Activated CD4-positive, alpha-beta T cell treated with anti-CD3 and anti-CD28 coated beads, Interleukin-2, amount 50 U/mL, for 16 hours (primary cell): ENCODE measurements at regions not wholly inside any gene's neighbourhood (a gene's known extent, or its start where the extent isn't known, plus 50 kb on each side); places are given as distances from the start of the nearest gene placed in this dataset.
"Not testable (repeated sequence)": the region's sequence is repeated elsewhere in the genome, so short reads cannot be mapped to it uniquely, and the experiment has no call there.

Experiments used
- DNase-seq: peaks from one replicate; pipeline ENCODE4 v3.0.0-alpha.2; 2020

DNA sequence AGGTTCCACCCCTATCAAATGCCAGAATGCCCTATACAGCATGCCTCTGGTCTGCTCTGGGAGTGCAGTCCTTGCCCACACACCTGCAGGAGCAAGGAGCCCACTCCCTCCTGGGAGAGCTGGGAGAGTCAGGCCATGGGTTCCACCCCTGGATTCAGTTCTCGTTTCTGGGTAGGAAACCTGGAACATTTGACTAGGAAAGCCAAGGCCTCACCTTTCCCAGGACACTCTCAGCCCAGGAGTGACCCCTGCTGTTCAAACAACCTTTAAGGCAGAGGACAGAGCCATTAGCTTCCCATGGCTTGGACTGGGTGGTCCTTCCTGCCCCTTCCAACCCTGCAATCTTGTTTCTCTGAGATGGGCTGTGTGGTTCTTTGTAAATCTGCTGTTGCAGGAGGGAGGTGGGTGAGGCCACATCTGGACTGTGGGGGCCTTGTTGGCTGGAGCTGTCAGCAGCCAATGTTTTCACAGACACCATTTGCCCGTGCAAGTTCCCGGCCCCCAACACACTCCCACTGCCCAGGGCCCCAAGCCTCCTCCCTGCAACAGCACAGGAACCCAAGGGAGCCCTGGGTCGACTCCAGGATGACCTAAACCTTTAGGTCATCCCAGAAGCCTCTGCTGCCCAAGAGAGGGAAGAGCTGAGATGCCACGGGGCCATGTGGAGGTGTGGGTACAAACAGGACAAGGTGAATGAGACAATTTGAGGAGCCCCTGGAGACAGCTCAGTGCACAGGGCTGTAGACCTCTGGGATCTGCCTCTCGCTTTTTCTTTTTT is 104.4 kb downstream of the PJA1 start:
- DNase-seq: no peak

DNA sequence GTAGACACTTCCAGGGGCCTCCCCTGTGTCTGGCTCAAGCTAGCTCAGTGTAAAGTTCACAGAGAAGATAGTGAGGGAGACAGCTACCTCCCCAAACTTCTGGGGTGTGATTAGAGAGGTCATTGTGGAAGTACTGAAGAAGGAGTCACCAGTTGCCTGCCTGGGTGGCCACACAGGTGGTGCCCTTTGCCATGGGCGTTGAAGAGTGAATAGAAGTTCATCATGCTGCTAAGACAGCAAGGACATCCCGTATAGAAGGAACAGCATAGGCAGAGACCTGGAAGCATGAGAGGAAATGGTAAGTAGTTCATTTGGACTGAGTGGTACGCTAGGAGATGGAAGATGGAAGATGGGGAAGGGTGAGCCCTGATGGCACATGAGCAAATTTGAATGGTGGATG is 110.1 kb downstream of the PJA1 start:
- no peak for DNase-seq

DNA sequence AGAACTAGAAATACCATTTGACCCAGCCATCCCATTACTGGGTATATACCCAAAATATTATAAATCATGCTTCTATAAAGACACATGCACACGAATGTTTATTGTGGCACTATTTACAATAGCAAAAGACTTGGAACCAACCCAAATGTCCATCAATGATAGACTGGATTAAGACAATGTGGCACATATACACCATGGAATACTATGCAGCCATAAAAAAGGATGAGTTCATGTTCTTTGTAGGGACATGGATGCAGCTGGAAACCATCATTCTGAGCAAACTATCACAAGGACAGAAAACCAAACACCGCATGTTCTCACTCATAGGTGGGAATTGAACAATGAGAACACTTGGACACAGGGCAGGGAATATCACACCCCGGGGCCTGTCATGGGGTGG is 110.8 kb downstream of the PJA1 start:
- DNase-seq: not testable (repeated sequence)

DNA sequence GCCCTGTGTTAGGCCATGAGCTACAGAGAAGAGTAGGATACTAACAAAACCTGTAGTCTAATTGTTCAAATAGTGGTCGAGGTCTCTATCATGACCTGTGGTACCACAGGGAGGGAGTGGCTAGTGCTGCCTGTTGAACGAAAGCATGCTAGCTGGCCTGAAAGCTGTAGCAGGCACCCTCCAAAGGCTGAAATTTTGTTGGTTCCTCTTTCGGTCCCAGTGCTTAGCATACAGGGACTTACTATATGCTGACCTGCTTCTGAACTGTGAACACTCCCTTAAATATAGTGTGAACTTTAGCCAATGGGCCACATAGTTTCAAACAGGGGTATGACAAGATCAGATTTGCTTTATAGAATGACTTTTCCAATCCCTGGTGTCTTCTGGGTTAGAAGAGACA is 113.4 kb downstream of the PJA1 start:
- DNase-seq: no peak

DNA sequence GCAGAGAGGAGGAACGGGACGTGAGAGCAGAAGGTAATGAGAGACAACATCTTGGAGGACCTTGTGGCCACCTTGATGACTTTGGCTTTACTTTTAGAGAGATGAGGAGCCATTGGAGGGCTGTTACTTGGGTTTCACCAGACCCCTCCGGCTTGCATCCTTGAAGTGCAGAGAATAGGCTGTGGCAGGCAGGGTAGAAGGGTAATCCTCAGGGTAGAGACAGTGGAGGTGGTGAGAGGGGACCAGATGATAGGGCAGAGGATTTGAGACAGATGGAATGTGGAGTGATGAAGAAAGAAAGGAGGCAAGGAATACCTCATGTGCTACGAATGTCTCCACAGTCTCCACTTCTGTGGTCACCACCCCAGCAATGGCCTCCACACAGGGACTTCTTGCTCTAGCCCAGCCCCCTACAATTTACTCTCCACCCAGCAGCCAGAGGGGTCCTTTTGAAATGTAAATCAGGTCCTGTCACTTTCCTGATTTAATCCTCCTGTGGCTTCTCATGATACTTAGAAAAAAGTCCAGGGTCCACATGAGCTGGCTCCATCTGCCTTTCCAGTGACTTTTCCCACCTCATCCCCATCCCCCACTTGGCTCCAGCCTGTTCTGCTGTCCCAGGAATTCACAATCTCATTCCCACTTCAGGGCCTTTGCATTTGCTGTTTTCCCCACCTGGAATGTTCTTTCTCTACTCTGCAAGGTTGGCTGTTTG is 115.0 kb downstream of the PJA1 start:
- no peak for DNase-seq

DNA sequence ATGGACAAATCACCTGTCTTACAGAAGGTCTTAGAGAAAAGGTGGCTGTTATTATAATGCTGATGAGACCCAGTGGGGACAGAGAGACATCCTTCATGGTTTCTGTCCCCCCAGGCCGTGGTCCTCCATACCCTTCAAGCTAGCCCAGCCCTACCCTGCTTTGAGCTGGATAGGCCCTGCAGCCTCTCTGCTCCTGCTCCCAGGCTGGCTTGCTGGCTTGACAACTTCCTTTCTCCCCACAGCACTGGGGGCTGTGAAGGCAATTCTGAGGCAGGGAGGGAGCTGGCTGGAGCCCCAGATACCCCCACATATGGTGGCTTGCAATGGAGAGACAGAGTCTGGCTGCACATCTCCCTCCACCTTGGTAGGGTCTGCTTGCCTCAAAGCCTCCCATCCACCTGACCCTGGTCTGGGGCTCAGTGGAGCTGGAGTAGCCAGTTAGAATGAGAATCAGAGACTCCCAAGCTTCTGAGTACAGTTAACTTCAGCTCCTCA is 118.2 kb downstream of the PJA1 start:
- DNase-seq: no peak

DNA sequence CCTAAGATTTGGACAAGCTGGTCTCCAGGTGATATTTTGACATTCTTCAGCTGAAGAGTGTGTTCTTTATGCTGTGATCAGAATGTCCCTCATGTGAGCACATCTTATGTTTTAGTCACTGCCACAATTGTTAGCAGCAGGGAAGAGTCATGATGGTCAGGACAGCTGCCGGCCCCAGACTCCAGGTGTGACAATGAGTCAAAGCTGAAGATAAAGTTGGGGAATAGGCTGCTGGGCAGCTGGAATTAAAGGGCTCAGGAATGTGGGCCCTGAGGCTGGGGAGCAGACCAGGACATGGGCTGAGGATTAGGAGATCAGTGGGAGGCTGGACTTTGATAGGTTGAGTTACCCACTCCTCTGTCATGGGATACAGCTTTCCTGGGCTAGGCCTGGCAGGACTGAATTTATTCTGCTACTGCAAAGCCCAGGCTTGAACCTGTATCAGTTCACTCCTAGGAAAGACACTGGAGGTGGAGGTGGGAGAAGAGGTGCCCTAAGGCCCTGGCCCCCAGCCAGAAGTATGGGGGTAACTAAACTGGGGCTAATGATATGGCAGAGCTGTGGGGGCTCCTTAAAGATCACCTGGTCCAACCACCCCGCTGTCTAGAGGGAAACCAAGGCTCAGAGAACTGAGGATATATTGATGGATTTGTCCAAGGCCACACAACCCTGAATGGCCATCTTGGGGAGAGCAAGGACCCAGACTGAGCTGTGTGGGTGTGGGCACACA is 119.5 kb downstream of the PJA1 start:
- DNase-seq: no peak

DNA sequence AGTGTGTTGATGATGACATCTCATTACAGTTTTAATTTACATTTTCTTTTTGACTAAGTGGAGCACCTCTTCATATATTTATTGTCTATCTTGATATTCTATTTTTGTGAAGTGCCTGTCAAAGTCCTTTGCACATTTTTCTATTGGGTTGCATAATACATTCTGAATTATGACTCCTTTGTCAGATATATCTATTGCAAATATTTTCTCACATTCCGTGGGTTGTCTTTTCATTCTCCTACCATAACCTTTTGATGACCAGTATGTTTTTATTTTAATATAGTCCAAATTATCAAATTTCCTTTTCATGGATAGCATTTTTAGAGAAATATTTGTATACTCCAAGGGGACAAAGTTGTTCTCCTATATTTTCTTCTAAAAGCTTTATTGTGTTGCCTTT is 126.4 kb downstream of the PJA1 start:
- DNase-seq: no peak

DNA sequence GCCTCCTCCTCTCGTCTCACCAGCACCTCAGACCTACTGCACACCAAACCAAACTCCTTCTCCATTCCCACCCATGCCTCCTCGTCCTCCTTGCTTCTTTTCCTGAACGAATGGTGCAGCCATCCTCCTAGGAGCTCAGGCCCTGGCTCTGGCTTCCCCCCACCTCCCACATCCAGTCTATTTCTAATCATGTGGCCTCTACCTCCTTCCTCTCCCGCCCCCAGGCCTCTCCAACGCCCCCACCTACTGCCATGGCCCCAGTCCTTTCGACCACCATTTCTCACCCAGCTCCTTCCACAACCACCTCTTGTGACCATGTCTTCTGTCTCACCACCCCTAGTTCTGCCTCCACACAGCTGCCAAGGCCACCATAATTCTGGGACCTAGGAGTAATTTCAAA is 127.1 kb downstream of the PJA1 start:
- DNase-seq: no peak

DNA sequence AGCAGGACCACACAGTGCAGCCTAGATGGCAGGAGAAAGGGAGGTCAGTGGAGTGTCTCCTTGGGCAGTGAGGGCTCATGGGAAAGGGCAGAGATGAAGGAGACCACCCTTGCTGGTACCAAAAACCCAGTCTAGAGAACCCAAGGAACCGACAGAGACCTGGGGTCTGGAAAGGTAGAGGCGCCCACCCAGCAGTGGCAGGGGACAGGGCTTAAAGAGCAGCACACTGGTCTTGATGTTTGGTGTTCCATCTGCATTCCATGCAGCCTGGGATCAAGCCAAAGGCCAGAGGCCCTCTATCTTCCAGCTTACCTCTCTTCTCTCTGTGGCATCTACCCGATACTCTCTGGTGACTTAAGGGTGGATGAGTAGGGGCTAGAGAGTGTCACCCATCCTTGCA is 127.5 kb downstream of the PJA1 start:
- no peak for DNase-seq

DNA sequence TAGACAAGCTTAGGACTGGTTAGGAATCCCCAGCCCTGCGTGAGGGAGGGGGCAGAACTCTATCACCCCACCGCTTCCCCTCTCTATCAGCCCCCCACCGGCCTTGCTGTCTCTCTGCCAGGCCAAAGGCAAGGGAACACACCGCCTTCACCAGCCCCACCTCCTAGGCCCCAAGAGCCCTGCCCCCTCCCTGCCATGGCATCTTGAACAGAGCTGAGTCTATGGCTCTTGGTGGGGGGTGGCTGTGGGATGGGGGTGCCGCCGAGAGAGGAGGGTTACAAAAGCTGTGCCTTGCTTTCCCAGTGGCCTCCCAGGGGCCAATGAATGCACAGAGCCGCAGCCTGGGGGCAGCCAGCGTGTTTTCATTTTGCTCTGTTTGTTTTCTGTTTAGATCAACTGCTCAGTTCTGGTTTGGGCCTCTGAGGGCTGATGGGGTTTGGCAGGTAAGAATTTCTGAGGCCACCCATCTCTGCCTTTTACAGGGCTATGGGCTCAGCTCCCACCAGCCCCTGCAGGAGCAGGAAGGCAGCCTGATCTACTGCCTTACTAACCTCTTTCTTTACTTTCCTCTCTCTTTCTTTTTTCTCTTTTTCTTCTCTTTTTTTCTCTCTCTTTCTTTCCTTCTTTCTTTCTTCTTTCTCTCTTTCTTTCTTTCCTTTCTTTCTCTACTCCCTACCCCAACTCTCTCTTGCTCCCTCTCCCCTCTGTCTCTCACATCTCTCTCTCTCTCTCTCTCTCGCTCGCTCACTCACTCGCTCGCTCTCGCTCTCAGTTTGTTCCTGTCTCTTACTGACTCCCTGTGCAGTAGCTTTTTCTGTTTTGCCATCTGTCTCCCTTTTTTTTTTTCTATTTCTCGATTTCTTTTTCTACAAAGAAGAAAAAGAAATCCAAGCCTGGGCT is 128.3 kb downstream of the PJA1 start:
- DNase-seq: no peak

DNA sequence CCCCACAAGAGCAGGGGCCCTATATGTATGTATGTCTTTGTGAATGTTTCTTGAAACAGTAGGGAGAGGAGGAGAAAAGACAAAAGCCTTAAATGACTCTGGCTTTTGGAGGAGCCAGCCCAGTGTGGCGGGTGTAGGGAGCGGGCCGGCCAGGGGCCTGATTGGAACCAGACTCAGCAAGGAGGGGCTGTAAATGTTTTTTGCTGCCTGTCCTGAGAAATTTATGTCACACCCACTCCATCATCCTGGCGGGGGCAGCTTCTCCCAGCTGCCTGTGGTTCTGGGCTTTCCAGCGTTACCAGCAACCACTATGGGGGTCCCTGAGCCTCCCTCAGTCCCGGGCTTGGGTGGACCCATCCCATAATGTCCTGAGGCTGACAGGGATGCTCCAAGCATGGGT is 130.8 kb downstream of the PJA1 start:
- no peak for DNase-seq

DNA sequence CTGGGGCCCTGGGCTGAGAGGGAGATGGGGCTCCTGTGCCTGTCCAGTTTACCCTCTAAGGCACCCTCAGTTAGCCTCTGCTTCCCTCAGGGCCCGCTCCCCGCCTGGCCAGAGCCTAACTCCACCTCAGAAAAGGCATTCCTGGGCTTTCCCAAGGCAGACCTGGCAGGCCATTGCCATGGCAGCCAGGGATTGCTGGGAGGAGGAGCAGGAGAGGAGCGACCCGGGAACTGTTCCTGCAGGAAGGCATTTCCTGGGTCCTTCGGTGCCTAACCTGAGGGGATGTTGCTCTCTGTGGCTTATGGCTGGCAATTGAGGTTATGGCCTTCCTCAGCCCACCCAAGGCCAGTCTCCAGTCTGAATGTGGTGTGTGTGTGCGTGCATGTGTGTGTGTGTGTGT is 131.3 kb downstream of the PJA1 start:
- no peak for DNase-seq

DNA sequence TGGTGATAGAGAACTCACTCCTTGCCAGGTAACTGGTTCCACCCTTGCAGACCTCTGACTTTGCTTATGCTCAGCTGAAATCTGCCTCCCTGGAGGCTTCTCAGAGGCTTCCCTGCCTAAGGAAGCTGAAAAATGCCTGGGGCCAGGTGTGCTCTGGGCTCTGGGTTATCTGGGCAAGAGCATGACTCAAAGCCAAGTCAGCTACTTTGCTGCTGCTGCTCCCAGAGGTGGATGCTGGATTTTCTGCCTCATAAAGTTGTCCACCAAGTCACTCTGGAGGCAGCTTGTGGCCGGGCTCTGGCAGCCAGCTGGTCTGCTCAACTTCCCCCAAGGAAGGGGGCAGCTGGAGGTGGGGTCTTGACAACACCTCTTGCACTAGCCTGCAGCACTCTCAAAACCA is 132.7 kb downstream of the PJA1 start:
- DNase-seq: no peak

DNA sequence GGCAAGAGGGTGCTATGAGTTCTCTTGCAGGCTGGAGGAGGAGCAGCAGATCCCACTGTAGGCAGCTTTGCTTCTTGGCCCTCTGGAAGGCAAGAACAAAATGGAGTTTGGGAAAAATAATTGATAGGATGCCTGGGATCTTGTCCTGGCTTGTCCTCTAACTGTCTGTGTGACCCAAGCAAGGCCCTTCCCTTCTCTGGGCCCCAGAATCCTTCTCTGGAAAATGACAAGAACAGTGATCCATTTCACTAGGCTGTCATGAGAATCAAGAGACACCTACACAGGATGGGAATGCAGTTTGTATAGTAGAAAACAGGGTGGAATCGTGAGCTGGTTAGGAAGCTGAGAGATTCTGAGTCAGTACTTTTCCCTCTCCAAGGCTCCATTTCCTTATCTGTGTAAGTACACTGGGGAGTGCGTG is 133.3 kb downstream of the PJA1 start:
- DNase-seq: no peak

DNA sequence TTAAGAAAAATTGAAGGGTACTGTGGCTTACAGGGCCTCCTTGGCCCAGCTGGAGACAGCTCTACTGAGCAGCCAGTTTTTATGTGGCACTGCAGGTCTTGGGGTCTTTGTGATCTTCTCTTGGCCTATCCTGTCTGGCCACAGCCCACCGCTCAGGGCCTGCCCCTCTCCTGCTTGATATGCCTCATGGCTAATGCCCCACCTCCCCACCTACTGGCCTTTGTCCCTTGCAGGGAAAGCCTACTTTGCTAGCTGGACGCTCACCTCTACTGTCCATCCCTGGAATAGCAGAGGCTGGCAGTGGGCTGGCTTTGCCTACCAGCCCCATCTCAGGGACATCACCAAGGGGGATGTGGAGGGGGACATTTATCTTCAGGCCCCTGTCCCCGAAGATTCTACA is 134.1 kb downstream of the PJA1 start:
- no peak for DNase-seq

DNA sequence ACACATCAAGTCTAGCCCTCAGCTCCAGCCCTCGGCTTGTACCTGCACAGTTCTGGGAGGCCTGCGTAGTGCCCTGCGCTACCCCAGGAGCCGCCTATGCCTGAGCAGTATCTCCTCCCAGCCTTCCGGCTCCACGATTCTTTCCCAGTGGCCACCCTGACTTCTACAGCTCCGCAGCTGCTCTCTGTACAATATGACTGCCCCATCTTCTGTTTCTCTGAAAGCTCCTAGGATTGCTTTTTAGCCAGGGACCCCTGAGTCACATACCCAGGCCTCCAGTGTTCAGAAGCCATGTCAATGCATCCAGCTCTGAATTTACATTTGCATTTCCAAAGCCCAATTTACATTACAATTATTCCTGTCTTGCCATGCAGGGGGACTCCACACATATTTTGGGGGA is 135.5 kb downstream of the PJA1 start:
- DNase-seq: no peak

DNA sequence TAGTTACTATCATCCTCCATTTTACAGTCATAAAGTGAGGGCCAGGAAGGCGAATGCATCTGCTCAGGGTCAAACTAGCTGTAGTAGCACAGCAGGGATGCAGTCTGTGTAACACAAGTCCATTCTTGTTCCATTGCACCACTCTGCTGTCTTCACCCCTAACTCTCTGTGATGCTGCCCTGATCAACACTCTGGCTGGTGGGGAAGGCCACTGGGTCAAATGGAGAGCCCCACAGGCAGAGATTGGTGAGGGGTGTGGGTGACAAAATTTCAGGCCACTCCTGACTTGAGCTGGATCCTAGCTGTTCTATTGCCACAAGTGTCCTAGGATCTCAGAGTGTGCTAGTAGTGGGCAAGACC is 136.5 kb downstream of the PJA1 start:
- no peak for DNase-seq

DNA sequence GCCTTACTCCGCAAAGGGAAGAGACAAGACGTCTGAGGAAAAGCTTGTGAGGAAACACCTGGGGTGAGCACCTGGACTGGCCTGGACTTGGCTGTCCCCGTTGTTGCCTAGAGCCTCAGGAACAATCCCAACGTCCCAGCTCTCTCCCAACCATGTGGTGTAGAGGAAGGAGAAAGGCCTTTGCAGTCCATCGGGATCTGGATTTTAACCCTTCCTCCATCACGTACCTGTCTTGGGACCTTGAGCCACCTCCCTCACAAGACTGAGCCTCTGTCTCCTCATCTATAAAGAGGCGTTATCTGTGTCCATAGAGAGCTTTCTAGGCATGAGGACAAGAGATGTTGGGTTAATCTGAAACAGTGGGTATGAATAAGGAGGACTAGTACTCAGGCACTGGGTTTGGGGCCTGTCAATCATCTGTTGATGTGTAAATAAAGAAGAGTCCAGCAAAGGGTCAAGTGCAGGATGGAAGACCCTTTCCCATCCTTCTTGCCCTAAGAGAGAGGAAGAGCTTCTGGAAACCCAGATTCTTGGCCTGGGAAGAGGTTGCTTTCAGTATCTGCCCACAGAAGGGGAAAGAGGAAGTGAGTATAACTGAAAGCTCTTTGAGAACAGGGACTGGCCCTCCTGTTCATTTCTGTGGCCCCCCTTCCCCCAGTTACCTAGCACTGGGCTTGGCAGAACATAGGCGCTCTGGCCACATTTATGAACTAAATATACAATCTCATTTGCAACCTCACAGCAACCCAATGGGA is 137.1 kb downstream of the PJA1 start:
- DNase-seq: no peak

DNA sequence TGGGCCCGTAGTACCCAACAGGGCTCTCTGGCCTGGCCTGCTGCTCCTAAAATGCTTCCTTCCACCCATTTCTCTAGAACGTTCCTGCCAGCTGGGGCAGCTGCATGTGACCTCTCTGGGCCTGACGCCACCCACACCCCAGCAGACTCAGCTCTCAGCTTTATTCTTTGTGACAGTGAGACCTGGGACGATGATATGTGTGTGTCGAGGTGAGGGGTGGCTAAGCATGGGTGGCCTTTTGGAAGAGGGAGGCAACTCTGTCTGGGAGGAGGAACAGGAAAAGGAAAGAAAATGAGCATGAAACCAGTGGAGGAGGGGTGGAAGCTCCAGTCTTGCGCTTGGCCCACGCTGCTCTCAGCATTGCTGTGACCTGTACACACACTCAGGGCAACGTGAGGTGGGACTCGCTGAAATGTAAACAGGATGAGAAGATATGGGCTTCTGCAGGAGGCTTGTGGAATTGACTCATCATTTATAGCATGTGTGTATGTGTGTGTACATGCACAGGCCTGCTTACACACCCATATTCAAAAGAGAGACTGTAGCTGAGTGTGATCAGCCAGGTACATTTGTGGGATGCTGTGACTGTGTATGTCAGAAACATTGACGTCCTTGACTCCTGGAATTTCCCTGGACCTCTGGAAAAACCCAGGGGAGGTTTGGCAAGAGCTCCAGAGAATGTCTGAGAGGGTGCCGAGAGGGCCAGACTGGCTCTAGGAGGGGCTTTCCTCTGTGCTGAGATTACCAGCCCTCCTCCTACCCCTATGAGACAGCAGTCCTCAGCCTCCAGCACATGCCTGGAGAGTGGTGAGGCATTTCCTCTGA is 137.9 kb downstream of the PJA1 start:
- no peak for DNase-seq

DNA sequence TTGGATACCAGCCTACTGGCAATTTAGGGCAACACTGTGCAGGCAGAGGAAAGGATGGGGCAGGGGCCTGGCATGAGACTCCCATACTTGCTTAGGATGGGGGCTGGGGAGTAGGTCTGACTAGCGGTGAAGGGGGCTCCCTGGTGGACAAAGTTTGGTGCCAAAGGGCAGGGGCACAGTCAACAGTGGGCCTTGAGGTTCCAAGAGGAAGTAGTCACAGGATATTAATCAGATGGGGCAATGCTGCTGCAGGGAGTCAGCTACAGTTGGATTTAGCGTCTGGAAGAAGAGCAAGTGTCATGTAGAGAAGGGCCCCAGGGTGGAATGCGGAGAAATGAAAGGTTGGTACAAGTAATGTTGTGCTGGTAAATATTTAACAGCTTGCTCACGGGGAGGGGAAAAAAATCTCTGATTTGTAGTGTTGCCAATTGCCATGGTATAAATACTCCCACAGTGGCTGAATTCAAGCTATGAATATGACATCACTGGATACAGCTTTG is 139.4 kb downstream of the PJA1 start:
- no peak for DNase-seq
